HEK293T (cell line): ENCODE measurements at regions not wholly inside any gene's neighbourhood (a gene's known extent, or its start where the extent isn't known, plus 50 kb on each side); places are given as distances from the start of the nearest gene placed in this dataset.

Experiments
- ARNT ChIP-seq: fragments of 450-650 bp; IDR thresholded peaks from 2 replicates; pipeline ENCODE4 v1.6.1; 2017; ENCODE audit warnings: mild to moderate bottlenecking
- BHLHE40 ChIP-seq: fragments of 450-650 bp; IDR thresholded peaks from 2 replicates; pipeline ENCODE4 v1.6.1; 2016; ENCODE audit warnings: mild to moderate bottlenecking, moderate library complexity, borderline replicate concordance
- CTBP1 ChIP-seq: fragments of 450-650 bp; IDR thresholded peaks from 2 replicates; pipeline ENCODE4 v1.6.1; 2016; ENCODE audit warnings: borderline replicate concordance
- FOXA1 ChIP-seq: fragments of 450-650 bp; IDR thresholded peaks from 2 replicates; pipeline ENCODE4 v1.6.1; 2016; ENCODE audit warnings: mild to moderate bottlenecking
- FOXM1 ChIP-seq: fragments of 450-650 bp; IDR thresholded peaks from 2 replicates; pipeline ENCODE4 v1.6.1; 2017; ENCODE audit warnings: mild to moderate bottlenecking, borderline replicate concordance
- LEF1 ChIP-seq: fragments of 450-650 bp; IDR thresholded peaks from 2 replicates; pipeline ENCODE4 v1.6.1; 2017; ENCODE audit warnings: mild to moderate bottlenecking, borderline replicate concordance
- NFRKB ChIP-seq: fragments of 450-650 bp; IDR thresholded peaks from 2 replicates; pipeline ENCODE4 v1.6.1; 2016; ENCODE audit warnings: mild to moderate bottlenecking, moderate library complexity
- SP1 ChIP-seq: fragments of 450-650 bp; IDR thresholded peaks from 2 replicates; pipeline ENCODE4 v1.6.1; 2017
- SUZ12 ChIP-seq: fragments of 450-650 bp; IDR thresholded peaks from 2 replicates; pipeline ENCODE4 v1.6.1; 2016; ENCODE audit warnings: mild to moderate bottlenecking
- TARDBP ChIP-seq: fragments of 450-650 bp; IDR thresholded peaks from 2 replicates; pipeline ENCODE4 v1.6.1; 2016
- ZNF384 ChIP-seq: fragments of 450-650 bp; IDR thresholded peaks from 2 replicates; pipeline ENCODE4 v1.6.1; 2016
- TF ChIP-seq, protein P1 (sequence below): fragments of 450-650 bp; IDR thresholded peaks from 2 replicates; pipeline ENCODE4 v1.6.1; 2016

DNA sequence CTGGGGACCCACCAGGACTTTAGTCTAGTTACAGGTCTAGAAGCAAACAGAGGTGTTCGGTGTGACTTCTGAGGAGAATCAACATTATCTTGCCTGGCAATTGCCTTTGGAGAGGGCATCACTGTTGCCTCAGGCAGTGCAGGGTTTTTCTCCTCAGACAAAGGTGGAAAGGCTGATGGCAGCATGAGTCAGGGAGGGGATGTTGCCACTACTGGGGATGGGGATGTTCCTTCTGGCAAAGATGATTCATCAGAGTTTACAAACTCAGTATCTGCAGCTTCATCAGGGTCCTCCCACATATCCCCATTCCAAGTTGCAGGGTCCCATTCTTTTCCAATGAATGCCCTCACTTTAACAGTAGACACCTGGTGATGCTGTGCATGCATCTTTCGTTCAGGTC lies 91.3 kb upstream of the GALNTL6 start:
- TF ChIP-seq SUZ12 (no peak), BHLHE40 (no peak), NFRKB (no peak), ARNT (no peak), SP1 (no peak), CTBP1 (no peak), FOXM1 (no peak), FOXA1 (no peak), ZNF384 (no peak), TARDBP (no peak), LEF1 (no peak)
- TF ChIP-seq, protein P1, sequence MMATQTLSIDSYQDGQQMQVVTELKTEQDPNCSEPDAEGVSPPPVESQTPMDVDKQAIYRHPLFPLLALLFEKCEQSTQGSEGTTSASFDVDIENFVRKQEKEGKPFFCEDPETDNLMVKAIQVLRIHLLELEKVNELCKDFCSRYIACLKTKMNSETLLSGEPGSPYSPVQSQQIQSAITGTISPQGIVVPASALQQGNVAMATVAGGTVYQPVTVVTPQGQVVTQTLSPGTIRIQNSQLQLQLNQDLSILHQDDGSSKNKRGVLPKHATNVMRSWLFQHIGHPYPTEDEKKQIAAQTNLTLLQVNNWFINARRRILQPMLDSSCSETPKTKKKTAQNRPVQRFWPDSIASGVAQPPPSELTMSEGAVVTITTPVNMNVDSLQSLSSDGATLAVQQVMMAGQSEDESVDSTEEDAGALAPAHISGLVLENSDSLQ = no peak
